COLO668 (cell line): ENCODE measurements at regions not wholly inside any gene's neighbourhood (a gene's known extent, or its start where the extent isn't known, plus 50 kb on each side); places are given as distances from the start of the nearest gene placed in this dataset.

Source experiments
- DNase-seq: peaks from one replicate; lab custom pipeline; 2025; ENCODE audit not compliant: unreplicated experiment; lab: John Stamatoyannopoulos, UW

- DNase-seq = no peak
These were observed 247.8 kb upstream of the NR4A3 start for GRCh38 chr9:99573886-99574285.

- no peak for DNase-seq
These were observed 245.7 kb upstream of the NR4A3 start for GRCh38 chr9:99576002-99576401.

DNA sequence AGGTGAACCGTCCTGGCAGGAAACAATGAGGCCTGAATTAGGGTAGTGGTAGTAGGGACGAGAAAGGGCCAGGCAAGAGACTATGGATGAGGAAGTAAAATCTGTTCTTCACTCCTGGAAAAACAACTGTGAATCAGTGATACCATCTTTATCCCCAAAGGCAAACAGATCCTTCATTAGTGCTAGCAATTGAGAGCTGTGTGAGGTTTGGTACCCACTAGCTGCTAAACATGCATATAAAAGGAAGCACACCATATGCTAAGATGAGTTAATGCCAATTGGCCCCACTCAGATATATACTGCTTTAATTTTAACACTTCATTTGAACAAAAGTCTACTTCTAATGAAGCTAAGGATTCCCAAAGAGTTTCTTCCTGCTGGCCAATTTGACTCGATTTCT is 244.8 kb upstream of the NR4A3 start:
- DNase-seq = no peak

DNA sequence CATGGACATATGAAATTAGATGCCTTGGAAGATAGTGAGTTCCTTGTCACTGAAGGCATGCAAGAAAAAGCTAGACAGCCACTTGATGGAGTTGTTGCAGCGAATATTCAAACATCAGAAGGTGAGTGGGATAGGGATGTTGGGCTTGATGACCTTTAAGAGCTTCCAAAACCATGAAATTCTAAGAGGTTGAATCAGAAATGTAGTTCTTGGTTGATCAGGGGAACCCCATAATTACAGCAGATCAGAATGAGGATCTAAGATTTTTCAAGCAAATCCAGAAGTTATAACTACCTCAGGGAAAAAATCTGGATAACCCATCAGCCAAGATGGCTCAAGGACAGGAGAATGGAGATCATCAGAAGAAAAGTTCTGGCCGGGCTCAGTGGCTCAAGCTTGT is 244.3 kb upstream of the NR4A3 start:
- no peak for DNase-seq

DNA sequence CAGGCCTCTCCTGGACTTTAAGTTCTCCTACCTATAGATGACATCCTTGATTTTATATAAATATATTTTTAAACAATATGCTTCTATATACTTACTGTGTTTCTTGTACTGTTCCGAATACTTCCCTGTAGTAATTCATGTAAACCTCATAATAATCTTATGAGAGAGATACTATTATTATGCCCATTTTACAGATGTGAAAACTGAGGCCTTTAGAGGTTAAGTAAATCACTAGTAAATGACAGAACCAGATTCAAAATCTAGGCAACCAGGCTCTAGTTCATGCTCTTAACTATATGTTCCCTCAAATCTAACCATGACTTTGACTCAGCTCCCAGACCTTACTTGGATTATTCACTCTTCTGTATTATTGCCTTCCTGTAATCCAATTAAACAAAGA is 243.0 kb upstream of the NR4A3 start:
- no peak for DNase-seq

DNA sequence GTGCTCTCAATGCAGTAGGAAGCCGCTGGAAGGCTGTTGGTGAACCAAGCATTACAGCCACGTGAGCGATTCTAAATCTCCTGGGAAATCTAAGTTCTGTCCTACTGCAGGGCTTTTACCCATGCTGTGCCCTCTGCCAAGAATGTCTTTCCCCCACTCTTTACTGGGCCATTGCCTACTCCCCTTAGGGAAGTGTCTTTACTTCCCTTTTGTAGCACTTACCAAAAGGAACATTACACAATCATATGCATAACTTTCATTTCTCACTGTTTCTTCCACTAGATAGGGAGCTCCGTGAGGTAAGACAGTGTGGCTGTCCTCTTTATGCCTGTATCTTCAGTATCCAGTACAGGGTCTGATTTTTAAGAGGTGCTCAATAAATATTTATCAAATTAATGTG is 241.7 kb upstream of the NR4A3 start:
- no peak for DNase-seq

DNA sequence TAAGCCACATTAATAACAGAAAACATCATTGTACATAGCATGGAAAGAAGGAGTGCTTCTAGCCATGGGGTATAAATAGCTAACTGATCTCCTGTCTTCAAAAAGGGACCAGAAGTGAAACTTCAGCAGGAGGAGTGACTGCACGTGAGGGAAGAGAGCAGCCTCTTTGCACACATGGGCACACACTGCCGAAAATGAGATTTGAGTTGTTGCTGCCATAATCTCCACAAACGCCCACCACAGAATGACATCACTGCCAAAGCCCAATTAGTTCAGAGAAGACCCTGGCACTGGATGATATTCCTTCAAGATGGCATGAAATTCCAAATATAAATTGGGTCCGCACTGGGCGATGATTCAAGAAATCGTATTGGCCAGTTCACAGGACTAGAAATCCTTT is 238.9 kb upstream of the NR4A3 start:
- no peak for DNase-seq

- no peak for DNase-seq
These were observed 233.4 kb upstream of the NR4A3 start for GRCh38 chr9:99588299-99588698.

- no peak for DNase-seq
These were observed 232.9 kb upstream of the NR4A3 start for GRCh38 chr9:99588747-99589146.

- no peak for DNase-seq
These were observed 231.3 kb upstream of the NR4A3 start for GRCh38 chr9:99590410-99590809.

- DNase-seq = no peak
These were observed 230.8 kb upstream of the NR4A3 start for GRCh38 chr9:99590840-99591239.

DNA sequence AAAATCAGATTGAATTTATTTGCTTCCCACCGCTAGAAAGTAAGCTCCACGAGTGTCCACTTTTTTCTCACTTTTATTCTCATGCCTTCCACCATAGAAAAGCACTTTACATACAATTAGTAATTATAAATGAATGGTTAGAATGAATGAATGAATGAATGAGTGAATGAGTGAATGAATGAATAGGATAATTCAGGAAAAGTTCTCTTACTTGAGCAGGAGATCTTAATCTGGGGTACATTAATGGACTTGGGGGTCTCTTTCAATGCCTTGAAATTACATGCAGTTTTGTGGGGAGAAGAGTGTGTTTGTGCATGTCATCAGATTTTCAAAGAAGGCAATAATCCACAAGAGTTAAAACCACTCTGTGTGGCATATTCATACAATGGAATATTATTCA is 229.9 kb upstream of the NR4A3 start:
- DNase-seq = no peak

DNA sequence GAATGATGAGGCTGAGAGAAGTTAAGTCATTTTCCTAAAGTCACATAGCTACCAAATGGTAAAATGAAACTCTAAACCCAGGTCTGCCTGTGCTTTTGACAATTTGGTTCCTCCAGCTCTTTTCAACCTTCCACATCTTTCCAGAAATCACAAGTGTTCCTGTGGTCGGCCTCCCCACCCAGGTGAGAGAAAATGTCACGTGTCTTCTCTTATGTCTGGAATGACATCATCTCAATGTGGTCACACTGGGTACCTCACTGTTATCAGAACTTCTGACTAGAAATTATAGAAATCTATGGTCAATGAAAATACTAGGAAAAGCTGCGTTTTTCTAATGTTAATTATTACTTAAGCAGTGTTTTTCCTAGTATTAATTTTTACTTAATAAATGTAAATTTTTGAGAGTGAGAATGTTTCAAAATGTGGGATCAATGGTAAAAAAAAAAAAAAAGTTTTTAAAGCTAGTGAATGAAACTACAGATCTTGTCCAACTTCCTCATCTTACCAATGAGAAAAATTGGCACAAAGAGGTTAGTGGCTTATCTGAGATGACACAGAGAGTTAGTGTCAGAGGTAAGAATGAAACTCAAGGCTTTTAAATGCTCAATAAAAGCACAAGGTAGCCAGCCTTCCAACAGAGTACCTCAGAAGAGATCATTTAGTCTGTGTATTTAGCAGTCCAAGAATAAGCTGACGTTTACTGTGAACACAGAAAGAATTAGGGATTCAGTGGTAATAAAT is 228.7 kb upstream of the NR4A3 start:
- DNase-seq = no peak

GRCh38 chr9:99593610-99594009 is 228.1 kb upstream of the NR4A3 start:
- no peak for DNase-seq

DNA sequence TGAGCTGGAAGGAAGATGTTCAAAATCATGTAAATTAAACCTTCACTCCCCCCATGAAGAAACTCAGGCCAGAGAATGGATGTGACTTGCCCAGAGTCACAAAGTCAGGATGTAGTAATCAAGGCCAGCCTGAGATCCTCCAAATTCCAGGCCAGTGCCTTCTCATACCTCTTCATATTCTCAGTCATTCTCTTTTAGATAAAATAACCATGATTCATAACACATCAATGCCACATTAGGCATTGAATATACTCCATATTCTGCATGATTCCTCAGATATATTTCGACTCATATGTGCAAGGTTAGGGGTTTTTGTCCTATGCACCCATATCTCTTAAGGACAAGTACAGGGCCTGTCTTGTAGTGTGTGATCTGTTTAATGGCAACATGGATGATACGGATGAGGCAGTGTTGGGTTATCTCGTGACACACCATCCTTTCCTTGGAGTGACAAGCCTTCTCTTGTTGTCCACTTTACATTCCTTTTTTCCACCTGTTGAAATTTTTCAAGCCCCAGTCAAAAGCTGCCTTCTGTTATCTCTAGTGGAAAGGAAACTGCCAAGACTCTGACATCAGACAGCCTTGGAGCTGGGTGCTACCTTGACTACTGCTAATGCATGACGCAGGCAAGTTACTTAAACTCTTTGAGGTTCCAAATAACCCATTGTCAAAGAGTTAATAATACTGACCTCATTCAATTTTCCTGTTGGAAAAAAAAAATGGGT is 227.5 kb upstream of the NR4A3 start:
- DNase-seq = no peak

GRCh38 chr9:99595796-99596195 is 225.9 kb upstream of the NR4A3 start:
- no peak for DNase-seq

DNA sequence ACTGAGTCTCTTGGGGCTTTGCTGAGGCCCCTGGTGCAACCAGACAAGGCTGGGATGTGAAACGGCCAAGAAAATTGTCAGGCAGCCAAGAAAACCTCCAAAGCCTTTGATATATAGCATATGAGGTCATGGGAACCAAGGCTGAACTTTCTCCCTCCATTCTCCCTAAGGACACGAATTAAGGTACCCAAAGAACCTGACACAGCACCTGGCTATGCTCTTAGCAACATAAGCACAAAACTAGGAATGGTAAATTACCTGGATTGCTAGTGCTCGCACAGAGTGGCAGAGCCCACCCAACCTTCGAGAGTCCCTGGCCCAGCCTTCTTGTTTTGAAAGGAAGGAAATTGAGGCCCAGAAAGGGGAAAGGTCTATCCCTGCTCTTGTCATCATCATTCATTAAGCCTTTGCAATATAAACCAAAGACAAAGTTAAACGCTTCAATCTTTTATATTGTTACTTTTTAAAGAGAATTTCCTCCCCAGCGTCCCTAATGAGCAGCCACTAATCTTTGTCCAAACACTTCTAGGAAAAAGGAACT is 220.0 kb upstream of the NR4A3 start:
- DNase-seq = no peak

DNA sequence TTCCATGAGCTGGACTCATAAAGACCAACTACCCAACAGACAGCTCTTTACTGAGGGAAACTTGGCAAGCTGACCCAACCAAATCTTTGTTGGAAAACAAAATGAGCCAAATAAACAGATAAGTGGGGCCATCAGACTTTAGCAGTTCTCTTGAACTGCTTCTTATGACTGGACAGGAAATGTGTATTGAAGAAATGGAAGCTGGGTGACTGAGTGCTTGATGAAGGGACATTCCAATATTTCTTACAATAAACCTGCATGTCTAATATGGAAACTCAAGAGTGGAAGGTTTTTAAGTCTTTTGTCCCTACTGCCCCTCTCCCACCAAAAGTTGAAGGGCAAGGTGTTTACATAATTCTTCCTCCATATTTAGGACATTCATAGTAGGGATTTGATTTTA is 218.8 kb upstream of the NR4A3 start:
- DNase-seq = no peak

DNA sequence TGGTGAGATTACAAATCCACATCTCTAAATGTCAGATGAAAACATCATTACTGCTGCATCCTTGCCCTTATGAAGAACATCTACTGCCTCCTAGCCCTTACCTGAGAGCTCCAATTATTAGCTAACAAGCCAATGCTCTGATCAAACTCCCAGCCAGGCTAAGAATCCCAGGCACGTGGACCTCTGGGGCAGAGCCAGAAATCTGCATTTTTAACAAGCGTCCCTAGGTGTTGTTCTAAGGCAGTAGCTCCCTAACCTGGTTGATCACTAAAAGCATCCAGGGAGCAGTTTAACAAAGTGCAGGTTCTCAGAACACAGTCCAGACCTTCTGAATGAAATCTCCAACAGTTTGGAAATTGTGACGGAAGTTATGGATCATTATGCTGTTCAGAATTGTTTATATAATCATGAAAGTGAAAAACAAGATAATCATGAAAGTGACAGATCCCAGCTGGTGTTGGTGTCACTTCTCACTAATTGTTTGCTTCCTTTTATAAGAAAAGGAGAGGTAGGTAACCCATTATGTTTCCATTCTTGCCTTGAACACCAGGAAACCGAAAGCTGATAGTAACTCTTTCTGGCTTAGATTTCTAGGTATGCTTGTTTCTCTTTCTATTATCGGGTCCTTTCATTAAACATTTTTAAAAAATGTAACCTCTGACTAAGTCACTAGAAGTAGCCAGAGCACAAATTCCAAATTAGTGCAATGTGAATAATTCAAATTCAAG is 216.5 kb upstream of the NR4A3 start:
- no peak for DNase-seq

GRCh38 chr9:99606296-99606695 is 215.4 kb upstream of the NR4A3 start:
- no peak for DNase-seq

- DNase-seq = peak; percentile 19
These were observed 214.7 kb upstream of the NR4A3 start for GRCh38 chr9:99606957-99607356.
